H1 (cell line): ENCODE measurements at regions not wholly inside any gene's neighbourhood (a gene's known extent, or its start where the extent isn't known, plus 50 kb on each side); places are given as distances from the start of the nearest gene placed in this dataset.
"Not testable (repeated sequence)": the region's sequence is repeated elsewhere in the genome, so short reads cannot be mapped to it uniquely, and the experiment has no call there.

Source experiments
- CTCF ChIA-PET: fragments of 300-600 bp; sonication (Branson Sonifier 250); formaldehyde crosslinking; loops from one replicate; lab custom pipeline; 2021; ENCODE audit not compliant: partially characterized antibody; lab: Charles Lee
- POLR2A ChIA-PET: fragments of 300-600 bp; sonication (Branson Sonifier 250); formaldehyde crosslinking; loops from one replicate; lab custom pipeline; 2021; ENCODE audit warnings: inconsistent platforms; ENCODE audit not compliant: partially characterized antibody; lab: Charles Lee
- DNase-seq, 2 experiments: peaks; one replicate each; pipeline versions ENCODE4 v3.0.0 to v3.0.0-alpha.2; 2010 to 2022; ENCODE audit warnings: low spot score in 2 of 2, low read depth in 1 of 2, mixed read lengths in 1 of 2
- FAIRE-seq: peaks from 2 replicates; lab custom pipeline; 2011; peaks lifted over from hg19 to GRCh38; lab: Jason Lieb, UNC
- H2AFZ ChIP-seq: 2 replicates; pipeline ENCODE4 v1.8.1; 2012; ENCODE audit warnings: low read length, inconsistent platforms
- H2AK5ac ChIP-seq: 2 replicates; pipeline ENCODE4 v1.6.1; 2013; ENCODE audit warnings: low read depth, low read length
- H2BK120ac ChIP-seq: replicated peaks from 2 replicates; pipeline ENCODE3; 2013; ENCODE audit warnings: low read depth, low read length, inconsistent platforms
- H2BK12ac ChIP-seq: 2 replicates; pipeline ENCODE4 v1.6.1; 2013; ENCODE audit warnings: low read depth, low read length
- H2BK15ac ChIP-seq: 2 replicates; pipeline ENCODE4 v1.6.1; 2013; ENCODE audit warnings: low read length
- H2BK20ac ChIP-seq: 2 replicates; pipeline ENCODE4 v1.6.1; 2013; ENCODE audit warnings: low read length
- H2BK5ac ChIP-seq: 2 replicates; pipeline ENCODE4 v1.6.1; 2013; ENCODE audit warnings: low read depth, low read length
- H3K14ac ChIP-seq: 2 replicates; pipeline ENCODE4 v1.6.1; 2013; ENCODE audit warnings: inconsistent platforms; ENCODE audit not compliant: insufficient read length
- H3K18ac ChIP-seq: 2 replicates; pipeline ENCODE4 v1.6.1; 2013; ENCODE audit warnings: low read length; ENCODE audit errors: extremely low read depth
- H3K23ac ChIP-seq: 2 replicates; pipeline ENCODE4 v1.6.1; 2013; ENCODE audit warnings: inconsistent platforms; ENCODE audit not compliant: insufficient read length
- H3K23me2 ChIP-seq: 2 replicates; pipeline ENCODE4 v1.6.1; 2013; ENCODE audit warnings: low read depth, low read length
- H3K27ac ChIP-seq: 2 replicates; pipeline ENCODE4 v1.6.1; 2011; ENCODE audit warnings: low read depth, low read length, inconsistent platforms
- H3K27me3 ChIP-seq, 4 experiments: replicated peaks in 1 of 4; 1 replicate in 1 of 4; 2 replicates in 3 of 4; pipeline versions ENCODE4 v1.6.1 to v1.8.1; 2011 to 2013; ENCODE audit warnings: low read length in 3 of 4, mild to moderate bottlenecking in 3 of 4, inconsistent platforms in 2 of 4, mixed read lengths in 2 of 4, moderate library complexity in 1 of 4; ENCODE audit not compliant: control insufficient read depth in 3 of 4, insufficient read depth in 3 of 4; ENCODE audit errors: extremely low read depth in 1 of 4
- H3K36me3 ChIP-seq, 4 experiments: 2 replicates each; pipeline versions ENCODE4 v1.6.1 to v1.8.1; 2011 to 2013; ENCODE audit warnings: mild to moderate bottlenecking in 4 of 4, low read length in 3 of 4, moderate library complexity in 2 of 4, control low read depth in 1 of 4, inconsistent platforms in 1 of 4; ENCODE audit not compliant: insufficient read depth in 4 of 4, control insufficient read depth in 2 of 4
- H3K4ac ChIP-seq: replicated peaks from 2 replicates; pipeline ENCODE3; 2013; ENCODE audit warnings: low read length, low read depth, mixed read lengths, inconsistent platforms; ENCODE audit not compliant: insufficient read length
- H3K4me1 ChIP-seq, 4 experiments: replicated peaks in 1 of 4; 1 replicate in 1 of 4; 2 replicates in 3 of 4; pipeline versions ENCODE4 v1.6.1 to v1.8.1; 2011 to 2013; ENCODE audit warnings: low read length in 3 of 4, inconsistent platforms in 2 of 4, mixed read lengths in 1 of 4; ENCODE audit not compliant: insufficient read depth in 4 of 4, control insufficient read depth in 3 of 4
- H3K4me2 ChIP-seq, 2 experiments: 2 replicates each; pipeline versions ENCODE4 v1.6.1 to v1.8.1; 2011 to 2013; ENCODE audit warnings: low read depth in 2 of 2, low read length in 2 of 2, control low read depth in 1 of 2, inconsistent platforms in 1 of 2, mild to moderate bottlenecking in 1 of 2; ENCODE audit not compliant: insufficient read depth in 1 of 2
- H3K4me3 ChIP-seq, 4 experiments: fragments of 200-600, 300-600 bp in 1 of 4; sonication (generic), shearing (Covaris generic), sonication (Bioruptor Twin) in 1 of 4; 2 replicates each; pipeline versions ENCODE4 v1.5.1 to v1.8.1; 2011 to 2016; ENCODE audit warnings: low read length in 4 of 4, low read depth in 3 of 4, control low read depth in 2 of 4, inconsistent platforms in 2 of 4, mild to moderate bottlenecking in 2 of 4, mixed read lengths in 1 of 4, moderate library complexity in 1 of 4; ENCODE audit not compliant: insufficient read depth in 2 of 4; ENCODE audit errors: extremely low read depth in 1 of 4
- H3K56ac ChIP-seq: replicated peaks from 2 replicates; pipeline ENCODE3; 2013; ENCODE audit warnings: low read depth, mild to moderate bottlenecking, mixed read lengths, low read length, inconsistent platforms; ENCODE audit not compliant: insufficient read length
- H3K79me1 ChIP-seq: 2 replicates; pipeline ENCODE4 v1.6.1; 2013; ENCODE audit warnings: low read depth, low read length, control low read depth
- H3K79me2 ChIP-seq, 2 experiments: 2 replicates each; pipeline versions ENCODE4 v1.6.1 to v1.8.1; 2012 to 2013; ENCODE audit warnings: low read length in 2 of 2, mild to moderate bottlenecking in 2 of 2, inconsistent platforms in 1 of 2; ENCODE audit not compliant: insufficient read depth in 2 of 2, control insufficient read depth in 1 of 2
- H3K9ac ChIP-seq, 4 experiments: replicated peaks in 1 of 4; 1 replicate in 1 of 4; 2 replicates in 3 of 4; pipeline versions ENCODE4 v1.6.1 to v1.8.1; 2011 to 2013; ENCODE audit warnings: low read depth in 3 of 4, low read length in 3 of 4, control low read depth in 2 of 4, mild to moderate bottlenecking in 2 of 4, moderate library complexity in 2 of 4, inconsistent platforms in 1 of 4; ENCODE audit errors: extremely low read depth in 1 of 4
- H3K9me3 ChIP-seq, 2 experiments: 2 replicates each; pipeline versions ENCODE4 v1.6.1 to v1.8.1; 2012 to 2013; ENCODE audit warnings: mild to moderate bottlenecking in 2 of 2, moderate library complexity in 2 of 2, control low read depth in 1 of 2, inconsistent platforms in 1 of 2, low read depth in 1 of 2, low read length in 1 of 2, mixed read lengths in 1 of 2; ENCODE audit not compliant: insufficient read depth in 2 of 2
- H4K20me1 ChIP-seq, 2 experiments: replicated peaks in 1 of 2; 2 replicates each; pipeline versions ENCODE3 to v1.8.1; 2011 to 2013; ENCODE audit warnings: inconsistent platforms in 2 of 2, low read length in 2 of 2, mild to moderate bottlenecking in 1 of 2; ENCODE audit not compliant: insufficient read depth in 2 of 2, control insufficient read depth in 1 of 2
- H4K5ac ChIP-seq: 2 replicates; pipeline ENCODE4 v1.6.1; 2013; ENCODE audit warnings: low read length, low read depth, mixed read lengths, inconsistent platforms; ENCODE audit not compliant: insufficient read length
- H4K8ac ChIP-seq: 2 replicates; pipeline ENCODE4 v1.8.0; 2013; ENCODE audit warnings: mild to moderate bottlenecking, moderate library complexity, low read length, inconsistent platforms; ENCODE audit not compliant: insufficient read depth; ENCODE audit errors: extremely low read depth
- H4K91ac ChIP-seq: replicated peaks from 2 replicates; pipeline ENCODE3; 2013; ENCODE audit warnings: low read length, mixed read lengths, inconsistent platforms; ENCODE audit not compliant: insufficient read length
- RFX5 ChIP-seq: IDR thresholded peaks from 2 replicates; pipeline ENCODE4 v1.6.1; 2011; ENCODE audit warnings: low read depth, low read length, improper control_type of control experiment, borderline replicate concordance
- WGBS, 2 experiments: shearing (Covaris generic) in 1 of 2; methylation state at CpG; one replicate each; pipeline versions ENCODE4 v1.1.6 to v1.1.7; 2013 to 2015; ENCODE audit warnings: low lambda C conversion rate in 2 of 2, mixed read lengths in 2 of 2, inconsistent platforms in 1 of 2, low coverage in 1 of 2, missing lambda C conversion rate in 1 of 2; ENCODE audit not compliant: insufficient replicate concordance in 2 of 2, insufficient coverage in 1 of 2, insufficient read length in 1 of 2; ENCODE audit errors: extremely low coverage in 1 of 2, missing lambda C conversion rate in 1 of 2; 5-methylcytosine and 5-hydroxymethylcytosine counted together

- TF ChIP-seq RFX5, result no peak
- TF ChIP-seq, all 59 proteins: peak for 1
Observed at GRCh38 chr22:49670456-49671330, 157.0 kb downstream of the BRD1 start (continued).

GRCh38 chr22:49669969-49670455, 157.7 kb downstream of the BRD1 start:
- H2BK15ac ChIP-seq, H3K23ac ChIP-seq, H3K23me2 ChIP-seq, H2BK12ac ChIP-seq, H3K9me3 ChIP-seq, H4K8ac ChIP-seq, H4K5ac ChIP-seq, H3K56ac ChIP-seq, H2AK5ac ChIP-seq, DNase-seq, H3K18ac ChIP-seq, H3K79me1 ChIP-seq, FAIRE-seq, H2BK120ac ChIP-seq, H3K4ac ChIP-seq, H3K79me2 ChIP-seq, H4K91ac ChIP-seq, H3K36me3 ChIP-seq, H2BK5ac ChIP-seq, H4K20me1 ChIP-seq, H3K27ac ChIP-seq, H3K14ac ChIP-seq, H2BK20ac ChIP-seq, H3K9ac ChIP-seq, H2AFZ ChIP-seq: not testable (repeated sequence)
- POLR2A ChIA-PET, result interaction anchor here (0.8 to 1.3 kb wide), 2 partner anchors 11 to 15 kb away, joined by 3 to 4 read pairs; no protein-coding TSS in a partner anchor
- 13% methylated on average over 21 of the region's 33 CpGs; no CpG with 5 or more reads in 1 of the 2 experiments for WGBS, 2 experiments
- CTCF ChIA-PET, result interaction anchor here (1.0 to 1.7 kb wide), 5 partner anchors 9 to 623 kb away, joined by 3 to 5 read pairs (median 4); no protein-coding TSS in a partner anchor
- Histone ChIP-seq H3K4me3 (peak overlapping the region; percentile 19 to 64 (median 34); a peak in 6 of 8 replicates), H3K4me2 (peak overlapping the region; percentile 80 to 95), H3K4me1 (peaks cover 0 to 16% (median 4%) of the 10 kb centered on the region in 4 experiments), H3K27me3 (peaks cover 24 to 51% (median 37%) of the 10 kb centered on the region in 4 experiments)
